ENCODE measurements at regions not wholly inside any gene's neighbourhood (a gene's known extent, or its start where the extent isn't known, plus 50 kb on each side); places are given as distances from the start of the nearest gene placed in this dataset.

- CTCF ChIA-PET, result no interaction called here
- 69% methylated on average over 12 of the region's 13 CpGs for WGBS (ENCODE audit: missing lambda C conversion rate)
- no peak overlapping the region for H3K27ac ChIP-seq
- DNase-seq (ENCODE audit: low read depth in 1 of 2, low spot score in 1 of 2) (no peak), FAIRE-seq (no peak), ATAC-seq (no peak)
- H3K4me1 ChIP-seq, result no peaks in the 10 kb centered on the region
- H3K9me3 ChIP-seq, result no peaks in the 10 kb centered on the region
- no peak overlapping the region for H3K4me2 ChIP-seq
- POLR2A ChIA-PET, result no interaction called here
- H3K4me3 ChIP-seq, result no peak overlapping the region
- TF ChIP-seq TFCP2L1 (CRISPR knock-in tag; IDR thresholded peaks at IDR 0.05) (no peak), RAD21 (conservative IDR thresholded peaks at IDR 0.05 in 1 of 2, IDR thresholded peaks at IDR 0.05 in 1 of 2) (no peak), KDM1A (IDR thresholded peaks at IDR 0.05; ENCODE audit: low read depth) (no peak), MYC (IDR thresholded peaks at IDR 0.05; ENCODE audit: borderline replicate concordance, low read length) (no peak)
Observed at GRCh38 chr3:72571638-72572114, 276.6 kb downstream of the SHQ1 start.

DNA sequence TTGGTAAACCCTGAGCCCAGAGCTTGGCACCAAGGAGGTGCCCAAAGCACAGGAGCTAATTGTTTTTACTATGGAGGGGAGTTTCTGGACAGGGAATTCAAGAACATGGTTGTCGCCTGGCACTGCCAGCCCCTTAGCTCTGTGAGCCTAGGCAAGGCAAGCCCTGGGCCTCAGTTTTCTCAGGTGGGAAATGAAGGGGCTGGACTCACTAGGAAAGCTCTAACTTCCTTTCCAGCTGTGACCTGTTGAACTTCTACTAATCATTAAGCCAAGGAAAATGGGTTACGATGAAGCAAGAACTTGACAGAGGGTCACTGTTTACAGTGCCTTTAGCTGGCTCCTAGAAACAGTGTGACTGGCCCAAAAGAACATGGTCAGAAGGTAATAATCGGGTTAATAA lies 277.2 kb downstream of the SHQ1 start:
- ATAC-seq (no peak), DNase-seq (ENCODE audit: low read depth in 1 of 2, low spot score in 1 of 2) (no peak), FAIRE-seq (no peak)
- ChIA-PET CTCF (no interaction called here), POLR2A (no interaction called here)
- Histone ChIP-seq H3K27ac (no peak overlapping the region), H3K9me3 (no peaks in the 10 kb centered on the region), H3K4me1 (no peaks in the 10 kb centered on the region), H3K4me3 (no peak overlapping the region), H3K4me2 (no peak overlapping the region)
- TF ChIP-seq GATA3 (IDR thresholded peaks at IDR 0.05; ENCODE audit: borderline replicate concordance) (no peak), CHD2 (IDR thresholded peaks at IDR 0.05; ENCODE audit: low read length, partially characterized antibody) (no peak), BHLHE40 (IDR thresholded peaks at IDR 0.05; ENCODE audit: low read depth, low read length) (no peak)
- 55% methylated on average over 3 of the region's 3 CpGs for WGBS (ENCODE audit: missing lambda C conversion rate)

- no peak overlapping the region for H3K4me3 ChIP-seq
- ATAC-seq, result no peak
- no peaks in the 10 kb centered on the region for H3K4me1 ChIP-seq
- POLR2A ChIA-PET, result no interaction called here
- DNase-seq (ENCODE audit: low read depth in 1 of 2, low spot score in 1 of 2), result no peak
- CTCF ChIA-PET, result interaction anchor here (0.7 to 1.4 kb wide), 3 partner anchors 8 to 96 kb away, joined by 3 to 4 read pairs (median 3); no protein-coding TSS in a partner anchor
- FAIRE-seq, result no peak
- TF ChIP-seq MAZ (IDR thresholded peaks at IDR 0.05; ENCODE audit: borderline replicate concordance, low read depth, low read length) (no peak), MYC (IDR thresholded peaks at IDR 0.05; ENCODE audit: borderline replicate concordance, low read length) (no peak), JUNB (IDR thresholded peaks at IDR 0.05) (no peak), ZSCAN20 (CRISPR knock-in tag; IDR thresholded peaks at IDR 0.05) (no peak), PHF8 (IDR thresholded peaks at IDR 0.05; ENCODE audit: borderline replicate concordance, low read depth) (no peak), RARB (CRISPR knock-in tag; IDR thresholded peaks at IDR 0.05) (no peak), HEYL (CRISPR knock-in tag; IDR thresholded peaks at IDR 0.05) (no peak), ZFP36 (IDR thresholded peaks at IDR 0.05; ENCODE audit: borderline replicate concordance, partially characterized antibody) (no peak), KDM5A (IDR thresholded peaks at IDR 0.05) (no peak), ZC3H11A (IDR thresholded peaks at IDR 0.05) (no peak), NFE2L2 (conservative IDR thresholded peaks at IDR 0.05; ENCODE audit: low read length) (no peak), EHF (CRISPR knock-in tag; IDR thresholded peaks at IDR 0.05) (no peak), FOXS1 (CRISPR knock-in tag; IDR thresholded peaks at IDR 0.05) (no peak), CEBPB (IDR thresholded peaks at IDR 0.05) (no peak)
- TF ChIP-seq, protein P1, sequence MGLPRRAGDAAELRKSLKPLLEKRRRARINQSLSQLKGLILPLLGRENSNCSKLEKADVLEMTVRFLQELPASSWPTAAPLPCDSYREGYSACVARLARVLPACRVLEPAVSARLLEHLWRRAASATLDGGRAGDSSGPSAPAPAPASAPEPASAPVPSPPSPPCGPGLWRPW (IDR thresholded peaks at IDR 0.05), result no peak
- TF ChIP-seq, protein P2, sequence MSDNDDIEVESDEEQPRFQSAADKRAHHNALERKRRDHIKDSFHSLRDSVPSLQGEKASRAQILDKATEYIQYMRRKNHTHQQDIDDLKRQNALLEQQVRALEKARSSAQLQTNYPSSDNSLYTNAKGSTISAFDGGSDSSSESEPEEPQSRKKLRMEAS (IDR thresholded peaks at IDR 0.05), result no peak
- H3K9me3 ChIP-seq, result no peaks in the 10 kb centered on the region
- H3K4me2 ChIP-seq, result no peak overlapping the region
- 84% methylated on average over 10 of the region's 10 CpGs for WGBS (ENCODE audit: missing lambda C conversion rate)
- no peak overlapping the region for H3K27ac ChIP-seq
Observed at GRCh38 chr3:72569754-72570440, 278.3 kb downstream of the SHQ1 start.

DNA sequence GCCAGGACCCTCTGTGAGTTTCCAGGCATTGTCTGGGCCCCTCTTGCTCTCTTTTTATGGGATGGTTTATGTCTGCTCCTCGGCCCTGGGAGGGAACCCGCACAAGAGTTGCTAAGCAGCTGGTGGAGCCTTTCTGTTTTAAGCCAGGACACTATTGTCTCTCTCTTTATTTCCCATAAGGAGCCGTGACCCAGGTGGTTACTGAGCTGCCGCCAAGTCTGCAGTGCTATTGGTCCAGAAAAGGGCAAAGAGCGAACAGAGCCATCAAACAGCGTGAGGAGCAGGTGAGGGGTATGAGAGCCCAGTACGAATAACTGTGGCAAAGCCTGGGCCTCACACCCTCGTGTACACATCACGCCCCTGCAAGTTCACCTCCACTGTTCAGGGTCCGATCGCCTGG lies 280.2 kb downstream of the SHQ1 start:
- H3K4me1 ChIP-seq, result no peaks in the 10 kb centered on the region
- CTCF ChIA-PET, result no interaction called here
- no peak overlapping the region for H3K4me2 ChIP-seq
- ATAC-seq (no peak), DNase-seq (ENCODE audit: low read depth in 1 of 2, low spot score in 1 of 2) (no peak), FAIRE-seq (no peak)
- no peaks in the 10 kb centered on the region for H3K9me3 ChIP-seq
- TF ChIP-seq HOXB13 (CRISPR knock-in tag; IDR thresholded peaks at IDR 0.05; ENCODE audit: low read depth) (no peak), ESRRA (IDR thresholded peaks at IDR 0.05; ENCODE audit: borderline replicate concordance, low read length) (no peak)
- H3K27ac ChIP-seq, result no peak overlapping the region
- no peak overlapping the region for H3K4me3 ChIP-seq
- POLR2A ChIA-PET, result no interaction called here
- WGBS (ENCODE audit: missing lambda C conversion rate), result 64% methylated on average over 11 of the region's 11 CpGs
